Natural killer cell (primary cell): ENCODE measurements at regions not wholly inside any gene's neighbourhood (a gene's known extent, or its start where the extent isn't known, plus 50 kb on each side); places are given as distances from the start of the nearest gene placed in this dataset.

ENCODE experiments used
- ATAC-seq, 3 donors: fragments of 150-1000 bp in 2 of 3; fragments of 200-7000 bp in 1 of 3; cut with Tn5 transposase; 1 replicate in 1 of 3; 2 replicates in 2 of 3; pipeline ENCODE4 v1.10.0; 2021; ENCODE audit warnings: mild to moderate bottlenecking in 2 of 3, moderate library complexity in 2 of 3
- DNase-seq, 2 donors: peaks; one replicate each; pipeline versions ENCODE4 v3.0.0 to v3.0.0-alpha.2; 2013 to 2021; ENCODE audit warnings: mixed read lengths in 1 of 2
- H3K27ac ChIP-seq: one replicate; pipeline ENCODE4 v1.5.1; 2013; ENCODE audit warnings: mild to moderate bottlenecking, low read length
- H3K27me3 ChIP-seq: one replicate; pipeline ENCODE4 v1.6.1; 2013; ENCODE audit warnings: low read length; ENCODE audit not compliant: control insufficient read depth, insufficient read depth
- H3K36me3 ChIP-seq: one replicate; pipeline ENCODE4 v1.6.1; 2013; ENCODE audit warnings: low read length; ENCODE audit not compliant: control insufficient read depth, insufficient read depth
- H3K4me1 ChIP-seq: one replicate; pipeline ENCODE4 v1.6.1; 2013; ENCODE audit warnings: low read length; ENCODE audit not compliant: control insufficient read depth, insufficient read depth
- H3K4me3 ChIP-seq: one replicate; pipeline ENCODE4 v1.5.1; 2013; ENCODE audit warnings: low read length
- H3K9me3 ChIP-seq: one replicate; pipeline ENCODE4 v1.6.1; 2013; ENCODE audit warnings: low read length; ENCODE audit not compliant: control insufficient read depth, insufficient read depth
- H3K27ac Mint-ChIP-seq, 2 donors: one replicate each; pipeline ENCODE4 v1.8.0; 2022; ENCODE audit warnings: mild to moderate bottlenecking in 2 of 2, mixed read lengths in 2 of 2, moderate library complexity in 1 of 2
- H3K27me3 Mint-ChIP-seq, 2 donors: one replicate each; pipeline ENCODE4 v1.8.0; 2022; ENCODE audit warnings: low read depth in 2 of 2, mixed read lengths in 2 of 2
- H3K36me3 Mint-ChIP-seq: one replicate; pipeline ENCODE4 v1.8.0; 2022; ENCODE audit warnings: mixed read lengths
- H3K4me1 Mint-ChIP-seq, 2 donors: one replicate each; pipeline ENCODE4 v1.8.0; 2022; ENCODE audit warnings: mixed read lengths in 2 of 2
- H3K4me3 Mint-ChIP-seq: one replicate; pipeline ENCODE4 v1.8.0; 2022; ENCODE audit warnings: mild to moderate bottlenecking, moderate library complexity, mixed read lengths
- H3K9me3 Mint-ChIP-seq, 2 donors: one replicate each; pipeline ENCODE4 v1.8.0; 2022; ENCODE audit warnings: mixed read lengths in 2 of 2
- CTCF ChIP-seq: fragments of 200-600 bp; IDR thresholded peaks from one replicate; pipeline ENCODE4 v1.8.0; 2022; ENCODE audit warnings: antibody characterized with exemption
- WGBS: methylation state at CpG from one replicate; pipeline ENCODE4 v1.1.7; 2013; ENCODE audit warnings: missing lambda C conversion rate; ENCODE audit not compliant: insufficient coverage; 5-methylcytosine and 5-hydroxymethylcytosine counted together
- intact Hi-C: fragments of 100-400 bp; cut with micrococcal nuclease; formaldehyde crosslinking; loops from one replicate; pipeline ENCODE4 v1.14.2; 2022

DNA sequence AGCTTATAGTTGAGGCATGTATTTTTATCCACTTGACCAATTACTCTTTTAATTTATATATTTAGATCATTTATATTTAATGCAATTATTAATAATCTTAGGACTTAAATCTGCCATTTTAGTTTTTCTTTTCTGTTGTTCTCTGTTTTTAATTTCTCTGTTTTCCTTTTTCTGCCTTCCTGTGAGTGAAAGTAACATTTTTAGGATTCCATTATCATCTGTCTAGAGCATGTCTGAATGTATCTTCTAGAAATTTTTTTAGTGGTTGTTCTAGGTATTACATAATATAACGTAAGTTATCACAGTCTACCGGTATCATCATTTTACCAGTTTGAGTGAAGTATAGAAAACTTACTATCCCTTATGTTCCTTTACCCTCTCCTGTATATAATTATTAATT, 197.3 kb downstream of the UNC5CL start:
- Histone ChIP-seq H3K4me1 (no peaks in the 10 kb centered on the region), H3K36me3 (no peaks in the 10 kb centered on the region), H3K27me3 (no peaks in the 10 kb centered on the region), H3K27ac (no peak overlapping the region), H3K9me3 (no peaks in the 10 kb centered on the region), H3K4me3 (no peak overlapping the region)
- TF ChIP-seq CTCF = no peak
- H3K4me1 Mint-ChIP-seq = no peaks in the 10 kb centered on the region
- no peaks in the 10 kb centered on the region for H3K9me3 Mint-ChIP-seq
- no peak overlapping the region for H3K27ac Mint-ChIP-seq
- intact Hi-C loops = loop anchor here (10.0 kb wide), 1 partner anchor 857 kb away; no protein-coding TSS in a partner anchor
- ATAC-seq = no peak
- no peak for DNase-seq
- WGBS = no CpG with 5 or more reads among the region's 2 CpGs
- peaks cover 22 to 76% of the 10 kb centered on the region in 2 donors for H3K27me3 Mint-ChIP-seq
- no peak overlapping the region for H3K4me3 Mint-ChIP-seq
- no peaks in the 10 kb centered on the region for H3K36me3 Mint-ChIP-seq

DNA sequence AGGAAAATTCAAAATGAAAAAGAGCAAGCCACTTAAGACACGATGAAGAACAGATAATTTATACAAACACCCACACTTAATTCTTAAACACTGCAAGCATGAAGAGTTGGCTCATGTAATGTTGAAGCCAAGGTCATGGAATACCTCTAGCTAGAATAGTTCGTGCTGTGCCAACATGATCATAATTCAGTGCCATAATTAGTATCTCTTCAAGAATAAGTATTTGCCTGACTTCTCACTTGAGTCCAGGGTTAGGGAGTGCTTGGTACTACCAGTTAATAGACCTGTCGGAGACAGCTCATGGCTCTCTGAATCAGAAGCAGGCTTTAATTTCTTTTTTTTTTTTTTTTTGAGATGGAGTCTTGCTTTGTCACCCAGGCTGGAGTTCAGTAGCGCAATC, 206.3 kb downstream of the UNC5CL start:
- Mint-ChIP-seq H3K36me3 (no peaks in the 10 kb centered on the region), H3K4me3 (no peak overlapping the region), H3K4me1 (no peaks in the 10 kb centered on the region), H3K27me3 (peaks cover 23 to 57% of the 10 kb centered on the region in 2 donors), H3K27ac (no peak overlapping the region), H3K9me3 (no peaks in the 10 kb centered on the region)
- Histone ChIP-seq H3K27ac (no peak overlapping the region), H3K9me3 (no peaks in the 10 kb centered on the region), H3K27me3 (peaks cover 3% of the 10 kb centered on the region), H3K36me3 (no peaks in the 10 kb centered on the region), H3K4me3 (no peak overlapping the region), H3K4me1 (no peaks in the 10 kb centered on the region)
- DNase-seq (no peak), ATAC-seq (no peak)
- 80% methylated on average over 3 of the region's 4 CpGs for WGBS
- no peak for TF ChIP-seq CTCF
- intact Hi-C loops = no loop called here

DNA sequence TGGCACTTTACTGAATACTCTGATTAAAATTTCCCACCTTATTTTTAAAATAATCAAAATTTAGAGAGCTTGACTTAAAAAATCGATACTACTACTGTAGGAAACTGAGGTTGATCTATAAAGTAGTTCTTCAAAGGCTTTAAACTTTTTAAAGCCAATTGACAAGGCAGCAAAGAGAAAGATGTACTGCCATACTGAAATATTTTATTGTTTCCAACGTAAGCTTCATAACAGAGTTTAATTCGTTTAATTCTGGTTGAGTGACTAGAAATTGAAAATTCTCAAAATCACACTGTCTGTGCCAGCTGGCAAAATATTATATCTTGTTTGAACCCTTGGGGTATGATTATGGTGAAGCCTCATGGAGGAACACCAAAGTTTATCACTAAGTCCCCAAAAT, 207.6 kb downstream of the UNC5CL start:
- peaks cover 27 to 59% of the 10 kb centered on the region in 2 donors for H3K27me3 Mint-ChIP-seq

More for the DNA sequence above, 207.6 kb downstream of the UNC5CL start:
- no peak for ATAC-seq
- H3K36me3 ChIP-seq = no peaks in the 10 kb centered on the region
- Mint-ChIP-seq H3K27ac (no peak overlapping the region), H3K4me3 (no peak overlapping the region), H3K9me3 (no peaks in the 10 kb centered on the region), H3K4me1 (no peaks in the 10 kb centered on the region), H3K36me3 (no peaks in the 10 kb centered on the region)
- no peak overlapping the region for H3K27ac ChIP-seq
- H3K9me3 ChIP-seq = no peaks in the 10 kb centered on the region
- peaks cover 3% of the 10 kb centered on the region for H3K27me3 ChIP-seq
- DNase-seq = no peak
- no peak for TF ChIP-seq CTCF
- H3K4me3 ChIP-seq = no peak overlapping the region
- intact Hi-C loops = no loop called here
- no peaks in the 10 kb centered on the region for H3K4me1 ChIP-seq
- WGBS = 87% methylated on average over 3 of the region's 3 CpGs
